HepG2 (cell line): ENCODE measurements at regions not wholly inside any gene's neighbourhood (a gene's known extent, or its start where the extent isn't known, plus 50 kb on each side); places are given as distances from the start of the nearest gene placed in this dataset.

Experiments
- BHLHE40 ChIP-seq: IDR thresholded peaks from 2 replicates; pipeline ENCODE4 v1.6.1; 2011; ENCODE audit warnings: low read length, improper control_type of control experiment
- CBX2 ChIP-seq, 2 experiments: fragments of 200-600 bp in 1 of 2; sonication (generic); formaldehyde crosslinking in 1 of 2; IDR thresholded peaks; 2 replicates each; pipeline versions ENCODE4 v1.7.0 to v1.8.1; 2018 to 2022; ENCODE audit warnings: low read depth in 2 of 2, low read length in 1 of 2, mild to moderate bottlenecking in 1 of 2, missing genetic modification reagents in 1 of 2
- CEBPB ChIP-seq: IDR thresholded peaks from 2 replicates; pipeline ENCODE4 v1.6.1; 2011; ENCODE audit warnings: low read depth, low read length, improper control_type of control experiment, borderline replicate concordance
- TF ChIP-seq, protein P1 (sequence below): sonication (generic); formaldehyde crosslinking; IDR thresholded peaks from 2 replicates; pipeline ENCODE4 v1.5.0; 2020; ENCODE audit warnings: mild to moderate bottlenecking, missing genetic modification reagents, moderate library complexity

DNA sequence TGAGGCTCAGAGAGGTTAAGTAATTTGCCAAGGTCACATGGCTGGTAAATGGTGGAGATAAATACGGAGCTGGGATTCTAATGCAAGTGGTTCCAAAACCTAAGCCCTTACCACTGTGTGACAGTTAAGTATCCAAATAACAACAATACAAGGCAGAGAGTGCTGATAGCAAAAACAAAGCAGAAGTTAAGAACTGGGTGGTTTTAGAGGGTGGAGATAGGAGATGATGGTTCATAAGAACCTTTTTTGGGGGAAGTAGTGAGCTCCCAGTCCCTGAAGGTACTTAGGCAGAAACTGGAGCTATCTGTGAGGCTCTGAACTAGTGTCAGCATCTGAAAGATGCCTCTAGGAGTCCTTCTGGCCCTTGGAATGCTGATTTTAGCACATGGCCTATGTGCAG, 56.2 kb upstream of the UBE2L5 start:
- TF ChIP-seq CEBPB (no peak), BHLHE40 (no peak), CBX2 (IDR thresholded peaks at IDR 0.05; ENCODE audit: low read depth, low read length) (no peak), CBX2 (CRISPR knock-in tag; IDR thresholded peaks at IDR 0.05; ENCODE audit: low read depth) (no peak)
- TF ChIP-seq, protein P1, sequence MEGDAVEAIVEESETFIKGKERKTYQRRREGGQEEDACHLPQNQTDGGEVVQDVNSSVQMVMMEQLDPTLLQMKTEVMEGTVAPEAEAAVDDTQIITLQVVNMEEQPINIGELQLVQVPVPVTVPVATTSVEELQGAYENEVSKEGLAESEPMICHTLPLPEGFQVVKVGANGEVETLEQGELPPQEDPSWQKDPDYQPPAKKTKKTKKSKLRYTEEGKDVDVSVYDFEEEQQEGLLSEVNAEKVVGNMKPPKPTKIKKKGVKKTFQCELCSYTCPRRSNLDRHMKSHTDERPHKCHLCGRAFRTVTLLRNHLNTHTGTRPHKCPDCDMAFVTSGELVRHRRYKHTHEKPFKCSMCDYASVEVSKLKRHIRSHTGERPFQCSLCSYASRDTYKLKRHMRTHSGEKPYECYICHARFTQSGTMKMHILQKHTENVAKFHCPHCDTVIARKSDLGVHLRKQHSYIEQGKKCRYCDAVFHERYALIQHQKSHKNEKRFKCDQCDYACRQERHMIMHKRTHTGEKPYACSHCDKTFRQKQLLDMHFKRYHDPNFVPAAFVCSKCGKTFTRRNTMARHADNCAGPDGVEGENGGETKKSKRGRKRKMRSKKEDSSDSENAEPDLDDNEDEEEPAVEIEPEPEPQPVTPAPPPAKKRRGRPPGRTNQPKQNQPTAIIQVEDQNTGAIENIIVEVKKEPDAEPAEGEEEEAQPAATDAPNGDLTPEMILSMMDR (CRISPR knock-in tag) = no peak
